HG03139 (cell line): ENCODE measurements at regions not wholly inside any gene's neighbourhood (a gene's known extent, or its start where the extent isn't known, plus 50 kb on each side); places are given as distances from the start of the nearest gene placed in this dataset.

Source experiments
- ATAC-seq: cut with Tn5 transposase; IDR thresholded peaks from one replicate; pipeline ENCODE4 v1.9.1; 2021; ENCODE audit not compliant: unreplicated experiment

GRCh38 chr2:235384624-235385023, 109.2 kb upstream of the AGAP1 start:
- ATAC-seq, result no peak

DNA sequence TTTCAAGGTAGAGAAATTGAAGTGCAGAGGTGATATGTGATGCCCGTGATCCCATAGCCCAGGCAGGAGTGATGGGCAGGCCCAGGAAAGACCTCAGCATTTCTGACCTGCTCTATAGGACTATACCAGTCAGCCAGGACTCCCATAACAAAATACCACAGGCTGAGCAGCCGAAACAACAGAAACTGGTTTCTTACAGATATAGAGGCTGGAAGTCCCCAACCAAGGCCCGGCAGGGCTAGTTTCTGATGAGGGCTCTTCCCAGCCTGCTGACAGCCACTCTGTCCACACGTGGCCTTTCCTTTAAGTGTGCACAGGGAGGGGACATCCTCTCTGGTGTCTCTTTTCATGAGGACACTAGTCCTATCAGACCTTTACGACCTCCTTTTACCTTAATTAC, 104.2 kb upstream of the AGAP1 start:
- no peak for ATAC-seq

DNA sequence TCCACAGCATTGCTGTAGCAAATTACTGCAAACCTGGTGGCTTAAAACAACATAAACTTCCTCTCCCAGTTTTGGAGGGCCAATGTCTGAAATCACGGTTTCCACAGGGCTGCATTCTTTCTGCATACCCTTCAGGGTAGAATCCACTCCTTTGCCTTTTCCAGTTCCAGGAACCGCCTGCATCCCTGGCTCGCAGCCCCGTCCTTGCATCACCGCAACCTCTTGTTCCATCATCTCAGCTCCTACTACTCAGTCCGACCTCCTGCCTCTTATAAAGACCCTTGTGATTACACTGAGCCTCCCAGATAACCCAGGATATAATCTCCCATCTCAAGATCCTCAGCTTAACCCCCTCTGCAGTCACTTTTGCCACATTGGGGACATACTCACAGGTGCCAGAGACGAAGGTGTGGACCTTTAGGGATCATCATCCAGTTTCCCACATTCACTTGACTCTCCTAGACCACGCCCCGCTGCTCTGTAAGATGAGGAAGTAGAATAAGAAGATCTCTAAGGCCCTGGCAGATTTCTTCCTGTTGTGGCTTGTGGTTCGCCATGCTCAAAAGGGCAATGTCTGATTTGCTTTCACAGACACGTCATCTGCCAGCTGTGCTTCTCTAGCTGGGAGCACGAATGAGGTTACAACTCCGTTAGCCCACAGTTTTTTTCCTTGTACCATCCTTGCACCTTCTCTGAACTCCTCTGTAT, 103.6 kb upstream of the AGAP1 start:
- peak; percentile 71 for ATAC-seq

GRCh38 chr2:235390816-235391194, 103.0 kb upstream of the AGAP1 start:
- ATAC-seq, result no peak

DNA sequence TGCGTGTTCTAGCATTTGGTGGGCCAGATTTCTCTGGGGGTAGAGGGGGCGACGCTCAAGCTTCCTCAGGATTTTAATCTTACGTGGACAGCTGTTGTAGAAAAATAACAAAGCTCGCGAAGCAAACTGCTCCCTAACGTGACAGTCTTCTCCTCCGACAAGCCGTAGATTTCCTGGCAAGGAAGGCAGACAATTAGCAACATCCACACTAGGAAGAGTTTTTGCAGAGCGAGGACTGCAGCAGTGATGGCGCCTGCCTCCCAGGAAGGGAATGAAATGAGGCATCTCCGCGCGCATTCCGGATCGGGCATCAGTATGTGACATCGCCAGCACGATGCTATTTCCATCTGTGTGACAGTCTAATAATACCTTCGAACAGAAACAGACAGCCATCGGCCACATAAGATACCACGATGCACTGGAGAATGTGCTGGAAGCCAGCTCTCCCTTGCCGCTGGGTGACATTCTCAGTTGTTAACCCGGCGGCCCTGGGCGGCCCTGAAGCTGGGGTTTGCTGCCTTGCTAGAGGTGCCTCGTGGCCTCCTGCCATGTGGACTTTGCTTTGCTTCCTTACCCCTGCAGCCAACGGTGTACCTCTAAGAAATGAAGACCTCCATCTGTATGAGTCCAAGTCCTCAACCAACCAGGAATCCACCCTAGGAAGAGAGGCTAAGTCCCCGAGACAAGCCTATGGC, 101.8 kb upstream of the AGAP1 start:
- no peak for ATAC-seq

- no peak for ATAC-seq
Observed at GRCh38 chr2:235394278-235394828, 99.5 kb upstream of the AGAP1 start.

DNA sequence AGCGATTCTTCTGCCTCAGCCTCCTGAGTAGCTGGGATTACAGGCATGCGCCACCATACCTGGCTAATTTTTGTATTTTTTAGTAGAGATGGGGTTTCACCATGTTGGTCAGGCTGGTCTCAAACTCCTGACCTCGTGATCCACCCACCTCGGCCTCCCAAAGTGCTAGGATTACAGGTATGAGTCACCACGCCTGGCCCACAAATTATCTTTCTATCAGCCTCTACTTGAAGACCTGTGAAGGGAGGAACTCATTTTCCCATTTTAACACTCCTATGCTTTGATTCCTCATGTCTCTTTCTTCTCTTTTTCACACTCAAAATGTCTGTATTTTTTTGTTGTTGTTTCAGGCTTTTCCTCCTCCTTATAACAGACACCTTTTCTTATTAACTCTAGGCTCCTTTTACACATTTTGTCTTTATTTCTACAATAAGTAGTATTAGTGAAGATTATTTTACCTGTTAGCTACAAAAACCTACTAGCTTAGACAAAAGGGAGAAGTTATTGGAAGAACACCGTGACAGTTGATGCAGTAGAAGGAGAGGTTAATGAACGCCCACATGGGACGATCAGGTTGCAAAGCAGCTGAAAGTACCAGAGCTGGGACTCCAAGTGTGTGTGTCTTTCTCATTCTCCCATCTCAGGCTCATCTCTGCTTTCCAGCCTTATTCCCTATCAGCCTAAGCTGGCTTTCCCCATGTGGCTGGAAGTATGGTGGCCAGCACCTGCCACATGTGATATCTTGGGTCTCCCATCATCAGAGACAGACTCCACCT, 97.6 kb upstream of the AGAP1 start:
- ATAC-seq, result no peak

DNA sequence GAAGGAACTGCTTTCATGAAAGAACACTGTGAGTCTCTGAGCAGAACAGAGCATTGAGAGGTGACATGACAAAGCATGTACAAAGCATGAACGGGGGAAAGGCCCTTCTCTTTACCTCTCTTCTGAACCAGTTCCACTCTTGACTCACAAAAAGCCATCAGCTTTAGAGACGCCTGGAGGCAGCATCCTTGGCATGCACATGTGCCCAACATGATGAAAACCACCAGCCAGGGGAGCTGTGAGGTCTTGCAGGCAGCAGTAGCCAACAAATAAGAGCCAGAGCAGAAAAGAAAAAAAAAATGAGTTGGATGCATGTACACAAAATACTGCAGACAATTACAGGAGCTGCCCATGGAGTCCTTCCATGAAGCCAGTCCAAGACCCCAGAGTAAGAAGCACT, 95.5 kb upstream of the AGAP1 start:
- no peak for ATAC-seq

GRCh38 chr2:235399895-235400294, 93.9 kb upstream of the AGAP1 start:
- ATAC-seq, result no peak

- ATAC-seq, result no peak
Observed at GRCh38 chr2:235402422-235402821, 91.4 kb upstream of the AGAP1 start.

DNA sequence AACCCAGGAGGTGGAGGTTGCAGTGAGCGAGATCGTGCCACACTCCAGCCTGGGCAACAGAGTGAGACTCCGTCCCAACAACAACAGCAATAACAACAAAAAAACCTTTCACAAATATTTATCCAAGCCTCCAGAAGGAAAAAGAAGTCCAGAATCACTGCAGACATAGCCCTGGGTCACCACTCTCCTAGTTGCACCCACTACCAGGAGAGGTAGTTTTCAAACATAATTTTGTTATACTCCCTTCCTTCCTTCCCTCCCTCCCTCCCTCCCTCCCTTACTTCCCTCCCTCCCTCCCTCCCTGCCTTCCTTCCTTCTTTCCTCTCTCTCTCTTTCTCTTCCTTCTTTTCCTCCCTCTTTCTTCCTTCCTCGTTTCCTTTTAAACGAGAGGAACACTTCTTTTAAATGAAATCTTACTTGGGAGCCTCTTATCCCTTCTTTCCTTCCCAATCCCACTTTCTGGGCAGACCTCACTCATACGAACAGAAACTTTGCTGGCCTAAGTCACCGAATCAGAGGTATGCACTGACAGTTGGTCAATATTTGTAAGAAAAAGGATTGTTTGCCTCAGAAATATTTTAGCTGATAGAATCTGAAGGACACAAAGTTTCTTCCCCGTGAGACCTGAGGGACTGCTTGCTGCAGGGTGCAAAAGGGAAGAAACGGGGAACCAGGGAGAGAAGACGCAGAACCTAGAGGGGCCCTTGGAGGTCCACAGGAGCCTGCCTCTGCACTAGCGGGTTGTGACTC, 88.1 kb upstream of the AGAP1 start:
- no peak for ATAC-seq

DNA sequence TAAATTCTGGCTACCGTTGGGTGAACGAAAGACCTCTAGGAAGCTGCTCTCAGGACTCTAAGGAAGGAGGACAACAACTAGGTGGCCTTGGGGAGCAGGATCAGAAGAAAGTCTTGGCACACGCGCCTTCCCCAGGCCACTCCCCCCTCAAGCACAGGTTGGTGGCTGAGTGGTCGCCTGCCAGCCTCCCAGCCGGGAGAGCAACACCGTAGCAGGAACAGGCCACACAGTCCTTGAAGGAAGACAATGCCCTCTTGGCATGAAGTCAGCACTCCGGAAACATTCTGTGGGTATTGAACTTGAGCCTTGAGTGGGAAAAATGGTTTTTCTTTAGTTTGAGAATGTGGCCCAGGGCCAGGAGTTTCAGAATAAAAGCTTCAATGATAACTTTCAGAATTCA, 87.4 kb upstream of the AGAP1 start:
- no peak for ATAC-seq

DNA sequence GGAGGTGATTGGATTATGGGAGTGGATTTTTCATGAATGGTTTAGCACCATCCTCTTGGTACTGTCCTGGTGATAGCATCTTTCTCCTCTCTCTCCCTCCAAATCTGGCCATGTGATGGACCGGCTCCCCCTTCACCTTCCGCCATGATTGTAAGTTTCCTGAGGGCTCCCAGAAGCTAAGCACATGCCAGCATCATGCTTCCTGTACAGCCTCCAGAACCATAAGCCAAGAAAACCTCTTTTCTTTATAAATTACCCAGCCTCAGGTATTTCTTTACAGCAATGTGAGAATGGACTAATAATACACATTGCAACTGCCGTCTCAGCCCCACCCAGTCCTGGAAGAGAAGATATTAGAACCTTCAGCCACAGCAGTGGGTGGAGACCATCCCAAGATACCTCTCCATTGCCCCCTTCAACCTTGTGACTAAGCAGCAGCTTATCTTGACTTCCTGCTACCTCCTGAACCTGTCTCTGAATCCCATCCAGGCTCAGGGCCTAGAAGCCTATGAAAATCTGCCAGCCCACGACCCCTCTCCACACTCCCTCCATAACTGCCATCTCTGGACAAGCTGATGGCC, 81.8 kb upstream of the AGAP1 start:
- ATAC-seq, result no peak

- no peak for ATAC-seq
Observed at GRCh38 chr2:235413064-235413463, 80.8 kb upstream of the AGAP1 start.

- no peak for ATAC-seq
Observed at GRCh38 chr2:235414422-235414821, 79.4 kb upstream of the AGAP1 start.

DNA sequence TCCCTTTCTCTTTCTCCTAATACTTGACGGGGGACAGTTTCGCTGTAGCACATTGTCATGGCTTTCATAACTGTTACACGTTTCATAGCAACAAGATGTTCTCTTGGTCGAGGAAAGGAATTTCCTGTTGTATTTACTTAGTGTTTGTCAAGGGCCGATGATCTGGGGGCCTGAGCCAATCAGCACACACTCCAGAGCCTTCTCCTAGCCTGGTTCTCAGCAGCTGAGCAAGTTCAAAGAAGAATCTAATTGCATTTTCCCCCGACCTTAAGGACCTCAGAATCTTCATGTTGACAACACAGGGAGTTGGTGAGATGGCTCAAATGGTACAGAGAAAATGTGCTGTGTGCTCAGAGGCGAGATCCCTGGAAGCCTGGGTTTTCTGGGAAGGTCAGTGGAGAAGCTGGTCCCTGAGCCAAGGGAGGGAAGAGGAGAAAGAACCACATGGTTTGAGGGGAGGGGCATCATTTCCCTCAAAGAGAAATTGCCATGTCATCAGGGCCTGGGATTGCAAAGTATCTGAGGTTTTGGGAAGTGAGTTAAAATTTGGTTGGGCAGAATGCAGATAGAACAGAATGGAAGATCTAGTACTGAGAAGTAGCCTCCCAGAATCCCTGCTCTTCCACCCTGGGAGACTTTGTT, 76.9 kb upstream of the AGAP1 start:
- no peak for ATAC-seq

- no peak for ATAC-seq
Observed at GRCh38 chr2:235418918-235419317, 74.9 kb upstream of the AGAP1 start.

- no peak for ATAC-seq
Observed at GRCh38 chr2:235419996-235420395, 73.8 kb upstream of the AGAP1 start.

- no peak for ATAC-seq
Observed at GRCh38 chr2:235421618-235422017, 72.2 kb upstream of the AGAP1 start.

GRCh38 chr2:235430366-235431083, 63.3 kb upstream of the AGAP1 start:
- ATAC-seq, result no peak
